GM18505 (cell line): ENCODE measurements at regions not wholly inside any gene's neighbourhood (a gene's known extent, or its start where the extent isn't known, plus 50 kb on each side); places are given as distances from the start of the nearest gene placed in this dataset.

Experiments used
- ATAC-seq: cut with Tn5 transposase; IDR thresholded peaks from one replicate; pipeline ENCODE4 v1.9.1; 2021; ENCODE audit not compliant: unreplicated experiment
- POLR2A ChIP-seq: IDR thresholded peaks from 4 replicates; pipeline ENCODE4 v1.6.1; 2011; ENCODE audit warnings: borderline replicate concordance; ENCODE audit not compliant: insufficient read depth, insufficient read length; ENCODE audit errors: extremely low read depth

DNA sequence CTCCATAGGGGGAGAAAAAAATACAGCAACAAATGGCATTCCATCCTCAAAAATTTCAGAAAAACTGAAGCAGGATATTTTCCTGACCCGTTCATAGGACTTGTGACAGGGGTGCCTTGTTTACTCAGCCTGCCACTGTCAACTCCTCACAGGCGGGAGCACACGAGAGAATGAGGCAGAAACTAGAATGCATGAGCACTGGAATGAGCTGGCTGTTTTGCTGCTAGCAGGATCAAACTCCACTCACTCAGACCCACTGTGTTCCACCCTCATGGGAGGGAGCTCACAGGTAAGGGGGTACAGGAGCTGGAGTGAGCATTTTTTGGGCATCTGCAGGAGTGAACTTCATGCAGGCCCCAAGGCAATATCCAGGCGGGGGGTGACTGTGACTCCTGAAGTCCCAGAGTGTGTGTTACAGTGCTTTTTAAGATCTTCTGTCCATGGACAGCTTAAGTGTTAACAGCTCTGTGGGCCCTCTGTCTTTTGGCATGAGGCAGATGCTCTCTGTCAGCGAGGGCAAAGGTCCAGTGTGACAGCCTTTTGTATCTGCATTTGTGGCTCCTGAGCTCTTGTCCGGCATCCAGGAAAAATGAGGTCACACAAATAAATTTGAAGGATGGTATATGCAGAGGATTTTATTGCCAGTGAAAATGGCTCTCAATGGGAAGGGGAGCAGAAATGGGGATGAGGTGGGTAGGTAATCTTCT lies 905.7 kb upstream of the TENM4 start:
- no peak for ATAC-seq
- TF ChIP-seq POLR2A: no peak

GRCh38 chr11:80343436-80343835 lies 902.6 kb upstream of the TENM4 start:
- no peak for ATAC-seq
- TF ChIP-seq POLR2A: no peak

DNA sequence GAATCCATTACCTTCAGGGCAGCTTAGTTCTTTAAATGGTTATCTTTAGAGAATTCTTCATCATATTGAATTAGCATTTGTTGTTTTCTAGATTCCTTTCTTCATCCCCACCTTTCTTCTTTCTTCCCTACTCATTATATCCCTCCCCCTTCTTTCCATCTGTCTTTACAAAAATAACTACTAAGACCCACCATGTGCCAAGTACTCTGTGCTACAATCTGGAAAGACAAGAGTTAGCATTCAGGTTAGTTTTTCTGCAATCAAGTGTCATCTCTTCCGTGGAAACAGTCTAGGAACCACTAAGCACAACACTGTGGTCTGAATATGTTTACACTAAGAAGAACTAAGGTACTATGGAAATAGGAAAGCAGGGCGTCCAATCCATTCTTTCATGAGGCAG lies 897.4 kb upstream of the TENM4 start:
- no peak for ATAC-seq
- no peak for TF ChIP-seq POLR2A

DNA sequence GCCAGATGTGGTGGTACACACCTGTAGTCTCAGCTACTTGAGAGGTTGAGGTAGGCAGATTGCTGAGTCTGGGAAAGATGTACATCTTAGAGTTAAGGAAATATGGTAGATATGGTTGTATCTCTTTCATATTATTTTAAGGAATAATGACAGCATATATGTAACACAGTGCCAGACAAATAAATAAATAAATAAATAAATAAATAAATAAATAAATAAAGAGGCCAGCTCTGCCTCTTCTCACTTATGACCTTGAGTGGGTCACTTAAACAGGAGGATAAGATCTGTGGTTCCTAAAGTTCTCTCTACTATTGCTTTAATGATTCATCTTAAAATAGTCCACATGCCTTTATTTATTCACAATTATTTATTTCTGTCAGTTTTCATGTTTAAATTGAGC lies 890.9 kb upstream of the TENM4 start:
- ATAC-seq: no peak
- TF ChIP-seq POLR2A: no peak

DNA sequence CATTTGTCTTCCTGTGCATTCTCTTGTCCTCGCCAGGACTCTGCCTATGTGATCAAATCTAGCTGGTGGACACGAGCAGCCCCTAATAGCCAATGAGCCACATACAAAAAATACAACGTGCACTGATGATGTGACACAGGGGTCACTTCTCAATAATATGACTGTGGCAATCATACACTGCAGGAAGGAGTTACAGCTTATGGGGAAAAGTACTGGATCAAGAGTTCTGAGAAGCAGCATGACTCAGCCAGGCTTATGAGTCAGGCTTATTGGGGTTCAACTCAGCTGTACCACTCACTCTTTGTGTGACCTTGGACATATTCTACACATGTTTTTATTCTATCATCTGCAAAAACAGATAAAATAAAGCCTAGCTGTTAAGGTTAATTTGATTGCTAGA lies 889.4 kb upstream of the TENM4 start:
- TF ChIP-seq POLR2A: no peak
- no peak for ATAC-seq

- TF ChIP-seq POLR2A: no peak
- no peak for ATAC-seq
These were observed 887.9 kb upstream of the TENM4 start for GRCh38 chr11:80328774-80329173.

- TF ChIP-seq POLR2A: no peak
- no peak for ATAC-seq
These were observed 887.3 kb upstream of the TENM4 start for GRCh38 chr11:80327956-80328614.

DNA sequence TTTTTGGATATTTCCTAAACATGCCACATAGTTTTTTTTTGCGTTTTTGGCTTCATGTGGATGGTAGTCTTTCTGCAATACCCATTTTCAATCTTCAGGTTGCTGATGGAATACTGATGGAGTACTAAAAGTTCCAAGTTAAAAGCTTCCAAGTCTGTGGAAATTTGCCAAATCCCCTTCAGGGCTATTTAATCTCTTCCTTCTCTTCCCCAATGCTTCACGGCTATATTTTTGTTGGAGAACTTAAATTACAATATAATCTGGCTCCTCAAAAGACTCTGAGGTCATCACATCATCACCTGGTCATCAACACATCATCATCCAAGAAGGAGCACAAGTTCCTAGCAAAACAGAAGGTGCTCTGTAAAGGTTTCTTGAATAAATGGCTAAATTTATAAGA lies 881.0 kb upstream of the TENM4 start:
- TF ChIP-seq POLR2A: no peak
- no peak for ATAC-seq

GRCh38 chr11:80320765-80321164 lies 879.9 kb upstream of the TENM4 start:
- ATAC-seq: no peak
- TF ChIP-seq POLR2A: no peak

- ATAC-seq: no peak
These were observed 879.4 kb upstream of the TENM4 start for GRCh38 chr11:80320226-80320625.

DNA sequence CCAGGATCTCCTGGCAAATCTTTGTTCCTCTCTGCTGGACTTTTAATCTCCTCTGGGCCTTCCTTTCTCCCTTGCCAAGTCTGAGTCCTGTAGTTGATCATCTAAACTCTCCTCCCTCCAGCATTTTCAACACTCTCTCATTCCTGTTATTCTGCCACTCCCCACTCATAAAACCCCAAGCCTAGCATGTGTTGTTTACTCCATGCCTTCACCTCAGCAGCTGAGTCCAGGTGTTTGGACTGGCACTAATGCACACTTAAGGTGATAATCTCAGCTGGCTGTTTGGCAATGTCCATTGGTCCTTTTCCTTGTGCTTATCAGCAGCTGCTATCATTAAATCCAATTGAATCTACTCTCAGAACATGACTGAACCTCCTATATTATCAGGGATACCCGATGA lies 876.8 kb upstream of the TENM4 start:
- TF ChIP-seq POLR2A: no peak
- no peak for ATAC-seq

More at GRCh38 chr11:80320226-80320625, 879.4 kb upstream of the TENM4 start:
- TF ChIP-seq POLR2A: no peak

DNA sequence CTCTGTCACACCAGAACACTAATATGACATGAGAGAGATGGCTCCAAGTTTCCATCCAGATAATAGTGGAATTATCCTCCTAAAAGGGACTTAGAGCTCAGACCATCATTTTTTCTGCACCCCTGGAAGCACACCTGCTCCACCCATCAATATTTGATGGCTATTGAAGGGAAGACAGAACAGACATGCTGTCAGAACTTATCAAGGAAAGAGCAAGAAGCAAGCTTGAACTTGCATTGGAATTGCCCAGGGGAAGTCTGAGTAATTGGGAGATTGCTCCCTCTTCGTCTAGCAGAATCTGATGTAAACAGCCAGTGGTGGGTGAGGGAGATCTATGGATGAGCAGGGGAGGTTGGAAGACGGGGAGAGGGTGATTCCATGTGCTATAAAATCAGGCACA lies 874.4 kb upstream of the TENM4 start:
- ATAC-seq: no peak
- no peak for TF ChIP-seq POLR2A

DNA sequence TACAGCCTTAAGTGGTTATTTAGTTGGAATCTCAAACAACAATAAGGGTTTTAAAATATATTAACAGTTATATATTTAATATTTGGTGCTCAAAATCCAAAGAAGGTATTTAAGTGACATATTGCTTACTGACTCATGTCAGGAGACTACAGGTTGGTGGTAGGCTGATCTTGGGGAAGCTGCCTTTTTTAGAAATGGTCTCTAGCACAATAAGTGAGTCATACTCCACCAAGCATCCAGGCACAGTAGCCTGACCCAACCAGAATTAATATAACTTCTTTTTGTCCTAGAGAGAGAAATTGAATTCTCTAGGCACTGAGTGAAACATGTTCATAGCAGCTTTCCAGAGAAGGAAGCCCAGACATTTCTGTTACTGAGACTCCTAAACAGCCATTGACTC lies 868.5 kb upstream of the TENM4 start:
- TF ChIP-seq POLR2A: no peak
- ATAC-seq: no peak

DNA sequence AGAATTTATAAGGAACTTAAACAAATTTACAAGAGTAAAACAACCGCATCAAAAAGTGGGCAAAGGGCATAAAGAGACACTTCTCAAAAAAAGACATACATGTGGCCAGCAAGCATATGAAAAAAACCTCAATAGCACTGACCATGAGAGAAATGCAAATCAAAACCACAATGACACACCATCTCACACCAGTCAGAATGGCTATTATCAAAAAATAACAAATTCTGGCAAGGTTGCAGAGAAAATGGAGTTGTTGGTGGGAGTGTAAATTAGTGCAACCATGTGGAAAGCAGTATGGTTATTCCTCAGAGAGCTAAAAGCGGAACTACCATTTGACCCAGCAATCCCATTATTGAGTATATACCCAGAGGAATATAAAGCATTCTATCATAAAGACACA lies 866.8 kb upstream of the TENM4 start:
- no peak for TF ChIP-seq POLR2A
- no peak for ATAC-seq
